Uterus (tissue), 2 donors: ENCODE measurements at regions not wholly inside any gene's neighbourhood (a gene's known extent, or its start where the extent isn't known, plus 50 kb on each side); places are given as distances from the start of the nearest gene placed in this dataset.

ENCODE experiments used
- POLR2A ChIP-seq, 2 donors: fragments of 450-650 bp; IDR thresholded peaks; one replicate each; pipeline ENCODE4 v1.6.1; 2016; ENCODE audit warnings: antibody characterized with exemption in 2 of 2, mild to moderate bottlenecking in 1 of 2, moderate library complexity in 1 of 2
- TF ChIP-seq, protein P1 (sequence below), 4 experiments: fragments of 200-600 bp in 2 of 4; fragments of 450-650 bp in 2 of 4; sonication (generic) in 2 of 4; IDR thresholded peaks; one replicate each; pipeline ENCODE4 v1.5.1; 2016 to 2019; ENCODE audit warnings: antibody characterized with exemption in 4 of 4, mild to moderate bottlenecking in 2 of 4, moderate library complexity in 1 of 4

DNA sequence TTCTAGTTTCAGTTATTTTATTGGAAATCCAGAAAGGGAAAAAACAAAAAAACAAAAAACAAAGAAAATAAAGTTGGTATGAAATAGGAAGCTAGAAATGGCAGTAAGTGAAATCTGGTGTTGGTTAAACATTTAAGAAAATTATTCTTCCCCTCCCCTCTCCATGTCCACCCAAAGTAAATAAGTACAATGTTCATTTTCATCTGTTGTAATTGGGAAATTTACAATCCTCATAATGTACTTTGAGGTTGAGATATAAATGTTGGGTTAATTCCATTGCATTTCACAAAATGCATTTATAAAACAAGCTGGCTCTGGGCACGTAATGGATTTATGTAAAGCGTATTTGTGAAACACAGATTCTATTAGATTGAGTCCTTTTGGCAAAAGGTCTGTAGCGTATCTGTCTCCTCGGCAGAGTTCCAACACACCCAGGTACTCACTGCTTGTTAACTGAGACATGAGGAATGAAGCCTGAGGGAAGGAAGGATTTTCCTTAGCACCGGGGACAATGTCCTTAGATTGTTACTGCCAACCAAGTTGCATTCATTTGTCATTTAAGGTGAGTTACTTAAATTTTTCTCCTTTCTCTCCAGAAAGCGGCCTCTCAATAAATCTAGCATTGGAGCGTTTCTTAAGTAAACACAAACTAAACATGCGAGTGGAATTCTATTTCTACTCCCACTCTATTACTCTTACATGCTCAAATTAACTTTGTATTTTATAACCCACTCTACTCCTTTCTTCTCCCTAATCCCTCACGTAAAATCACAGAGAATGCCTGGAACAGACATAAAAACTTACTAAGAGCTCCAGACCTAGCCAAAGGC lies 912.3 kb upstream of the WWC1 start:
- TF ChIP-seq, protein P1, sequence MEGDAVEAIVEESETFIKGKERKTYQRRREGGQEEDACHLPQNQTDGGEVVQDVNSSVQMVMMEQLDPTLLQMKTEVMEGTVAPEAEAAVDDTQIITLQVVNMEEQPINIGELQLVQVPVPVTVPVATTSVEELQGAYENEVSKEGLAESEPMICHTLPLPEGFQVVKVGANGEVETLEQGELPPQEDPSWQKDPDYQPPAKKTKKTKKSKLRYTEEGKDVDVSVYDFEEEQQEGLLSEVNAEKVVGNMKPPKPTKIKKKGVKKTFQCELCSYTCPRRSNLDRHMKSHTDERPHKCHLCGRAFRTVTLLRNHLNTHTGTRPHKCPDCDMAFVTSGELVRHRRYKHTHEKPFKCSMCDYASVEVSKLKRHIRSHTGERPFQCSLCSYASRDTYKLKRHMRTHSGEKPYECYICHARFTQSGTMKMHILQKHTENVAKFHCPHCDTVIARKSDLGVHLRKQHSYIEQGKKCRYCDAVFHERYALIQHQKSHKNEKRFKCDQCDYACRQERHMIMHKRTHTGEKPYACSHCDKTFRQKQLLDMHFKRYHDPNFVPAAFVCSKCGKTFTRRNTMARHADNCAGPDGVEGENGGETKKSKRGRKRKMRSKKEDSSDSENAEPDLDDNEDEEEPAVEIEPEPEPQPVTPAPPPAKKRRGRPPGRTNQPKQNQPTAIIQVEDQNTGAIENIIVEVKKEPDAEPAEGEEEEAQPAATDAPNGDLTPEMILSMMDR (IDR thresholded peaks at IDR 0.05), result no peak
- TF ChIP-seq POLR2A (IDR thresholded peaks at IDR 0.05), result no peak
